IPS-NIHi11 (cell line): ENCODE measurements at regions not wholly inside any gene's neighbourhood (a gene's known extent, or its start where the extent isn't known, plus 50 kb on each side); places are given as distances from the start of the nearest gene placed in this dataset.

Source experiments
- DNase-seq: peaks from one replicate; pipeline ENCODE4 v3.0.0; 2012; ENCODE audit warnings: mixed read lengths, low spot score

DNA sequence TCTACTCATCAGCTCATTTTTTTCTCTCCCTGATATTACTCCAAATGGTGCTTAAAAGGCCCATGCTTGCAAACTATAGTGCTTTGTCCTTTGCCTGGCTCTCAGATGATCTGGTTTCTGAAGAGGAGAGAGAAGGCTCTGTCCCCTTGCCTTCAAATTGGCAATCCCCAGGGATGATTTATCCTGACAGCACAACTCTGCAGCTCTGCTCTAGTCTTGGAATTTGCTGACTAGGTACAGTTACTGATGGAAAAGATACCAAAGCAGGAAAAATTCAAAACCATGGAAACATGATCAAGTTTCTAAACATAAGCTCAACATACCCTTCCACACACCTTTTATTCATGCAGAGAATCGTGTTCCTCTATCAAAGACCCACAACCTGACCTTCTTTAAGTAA lies 106.7 kb upstream of the CADPS start:
- DNase-seq, result no peak

DNA sequence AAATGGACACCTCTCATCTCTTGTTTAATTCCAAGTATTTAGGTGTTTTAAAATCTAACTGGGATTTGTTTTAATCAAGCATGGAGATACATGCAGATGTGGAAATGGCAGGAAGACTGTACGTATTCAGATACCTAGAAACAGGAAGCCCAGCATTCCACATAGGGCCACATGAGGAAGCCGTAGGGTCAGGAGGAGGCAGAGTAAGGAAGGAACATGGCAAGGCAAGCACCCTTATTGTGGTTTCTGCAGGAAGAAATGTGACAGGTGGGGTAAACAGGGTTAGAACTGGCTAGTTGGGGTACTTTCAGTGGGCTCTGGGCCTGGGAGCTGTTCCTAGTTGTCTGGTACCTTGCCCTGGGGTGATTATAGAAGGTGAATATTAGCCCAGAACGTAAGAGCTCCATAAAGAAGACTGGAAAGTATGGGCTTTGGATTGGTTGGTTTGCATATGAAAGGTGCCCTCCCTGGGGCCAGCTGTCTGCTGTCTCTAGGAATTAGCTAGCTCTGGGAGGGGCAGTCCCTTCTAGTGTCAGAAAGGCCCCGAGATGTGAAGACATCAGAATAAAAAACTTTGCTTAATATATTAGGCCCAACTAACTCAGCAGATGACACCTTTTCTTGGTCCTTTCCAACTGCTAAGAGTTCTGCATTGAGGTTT lies 107.7 kb upstream of the CADPS start:
- no peak for DNase-seq

DNA sequence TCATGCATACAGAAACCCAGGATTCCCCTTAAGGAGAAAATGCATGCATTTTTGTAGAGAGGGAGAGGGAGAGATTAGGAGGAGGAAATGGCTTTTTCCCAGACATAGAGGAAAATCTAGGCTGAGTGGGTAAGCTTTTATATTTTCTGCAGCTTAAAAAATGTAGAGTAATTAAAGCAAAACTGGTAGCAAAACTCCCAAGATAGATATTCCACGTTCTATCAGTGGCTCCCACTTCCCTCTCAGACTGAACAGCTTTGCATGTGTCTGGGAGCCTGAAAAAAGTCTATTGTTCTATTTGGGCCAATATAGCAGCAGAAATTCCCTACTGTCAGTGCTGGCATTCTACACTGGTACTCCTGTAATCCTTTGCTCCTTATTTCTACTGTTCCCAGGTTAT lies 110.8 kb upstream of the CADPS start:
- DNase-seq, result no peak

DNA sequence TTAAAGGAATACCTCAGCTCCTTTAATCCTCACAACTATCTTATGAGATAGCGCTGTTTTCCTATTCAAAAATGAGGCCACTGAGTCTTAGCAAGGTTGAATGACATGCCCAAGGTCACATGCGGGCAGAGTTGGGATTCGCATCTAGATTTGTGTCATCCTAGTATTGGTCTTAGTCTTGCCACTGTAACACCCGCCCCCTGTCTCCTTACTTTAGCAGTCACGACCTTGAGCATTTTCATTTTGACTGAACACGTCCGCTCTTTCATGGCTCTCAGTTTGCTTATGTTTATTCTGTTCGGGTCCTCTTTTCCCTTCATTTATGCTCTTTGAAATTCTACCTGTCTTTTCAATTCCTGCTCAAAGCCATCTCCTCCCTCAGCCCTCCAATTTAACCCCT lies 112.5 kb upstream of the CADPS start:
- no peak for DNase-seq

DNA sequence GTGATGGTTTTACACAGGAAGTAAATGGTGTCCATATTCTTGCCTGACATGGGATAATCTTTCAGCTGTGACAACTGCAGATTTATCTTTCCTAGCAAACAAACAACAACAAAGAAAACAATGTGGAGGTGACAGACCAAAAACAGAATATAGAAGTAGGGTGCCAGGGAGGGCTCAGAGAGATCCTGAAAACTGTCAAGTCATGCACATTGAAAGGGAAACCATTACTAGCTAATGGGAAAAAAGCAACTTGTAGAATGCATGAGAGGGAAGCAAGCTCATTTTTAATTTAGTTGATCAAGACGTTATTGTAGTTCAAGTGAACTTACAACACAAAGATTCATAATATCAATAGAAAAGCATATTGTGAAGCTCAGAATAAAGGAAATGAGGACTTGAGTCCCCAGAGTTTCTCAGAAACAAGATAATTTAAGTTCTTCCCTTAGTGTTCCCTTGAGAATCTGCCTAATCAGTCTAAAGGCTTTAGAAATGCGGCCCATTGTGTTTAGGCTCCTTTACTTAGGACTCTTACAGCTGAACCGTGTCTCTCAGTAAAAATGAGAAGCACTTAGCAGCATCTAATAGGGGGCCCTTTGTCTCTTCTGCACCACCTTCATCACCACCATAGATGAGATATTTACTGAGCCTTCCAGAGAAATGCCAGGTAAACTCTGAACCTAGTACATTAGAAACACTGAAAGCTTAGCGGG lies 115.6 kb upstream of the CADPS start:
- no peak for DNase-seq

DNA sequence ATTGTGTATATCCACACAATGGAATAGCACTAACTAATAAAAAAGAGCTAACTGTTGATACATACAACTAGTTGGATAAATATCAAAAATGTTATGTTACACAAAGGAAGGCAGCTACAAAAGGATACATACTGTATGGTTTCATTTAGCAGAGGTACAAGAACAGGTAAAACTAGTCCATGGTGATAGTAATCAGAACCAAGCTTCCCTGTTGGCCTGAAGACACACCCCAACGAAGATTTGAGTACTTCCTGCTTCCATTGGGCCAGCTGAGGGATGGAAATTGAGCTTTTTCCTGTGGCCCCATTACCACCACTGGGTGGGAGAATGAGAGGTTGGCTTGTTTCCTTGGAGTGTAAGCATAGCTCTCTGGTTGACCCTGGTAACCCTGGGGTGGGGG lies 117.3 kb upstream of the CADPS start:
- no peak for DNase-seq

DNA sequence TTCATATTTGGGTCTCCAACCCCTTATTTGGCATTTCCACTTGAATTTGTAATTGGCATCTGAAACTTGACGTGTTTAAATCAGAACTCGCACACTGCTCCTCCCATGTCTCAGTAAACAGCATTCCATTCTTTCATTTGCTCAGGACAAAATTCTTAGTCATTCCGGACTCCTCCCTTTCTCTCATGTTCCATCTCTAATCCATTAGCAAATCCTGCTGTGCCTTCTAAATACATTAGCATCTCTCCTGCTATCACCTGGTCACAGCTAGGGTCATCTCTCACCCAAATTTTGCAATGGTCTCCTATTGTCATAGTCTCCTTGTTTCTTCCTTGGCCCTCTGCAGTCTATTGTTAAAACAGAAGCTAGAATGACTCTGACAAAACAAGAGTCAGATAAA lies 119.9 kb upstream of the CADPS start:
- DNase-seq, result peak; percentile 8

DNA sequence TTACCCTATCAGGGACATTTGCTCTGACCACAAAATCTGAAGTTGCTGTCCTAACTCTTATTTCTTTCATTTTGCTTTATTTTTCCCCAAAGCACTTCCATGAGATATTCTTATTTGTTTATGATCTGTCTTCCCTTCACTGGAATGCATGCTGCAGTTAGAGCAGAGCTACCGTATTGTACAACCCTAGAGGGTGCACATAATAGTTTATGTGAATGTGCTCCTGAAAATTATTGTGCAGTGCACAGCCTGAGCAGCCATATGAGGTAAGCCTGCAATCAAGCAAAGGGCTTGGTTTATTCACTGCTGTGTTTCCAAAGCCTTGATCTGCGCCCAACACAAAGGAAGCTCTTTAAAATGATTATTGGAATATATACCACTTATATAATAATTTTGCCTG lies 120.3 kb upstream of the CADPS start:
- no peak for DNase-seq

DNA sequence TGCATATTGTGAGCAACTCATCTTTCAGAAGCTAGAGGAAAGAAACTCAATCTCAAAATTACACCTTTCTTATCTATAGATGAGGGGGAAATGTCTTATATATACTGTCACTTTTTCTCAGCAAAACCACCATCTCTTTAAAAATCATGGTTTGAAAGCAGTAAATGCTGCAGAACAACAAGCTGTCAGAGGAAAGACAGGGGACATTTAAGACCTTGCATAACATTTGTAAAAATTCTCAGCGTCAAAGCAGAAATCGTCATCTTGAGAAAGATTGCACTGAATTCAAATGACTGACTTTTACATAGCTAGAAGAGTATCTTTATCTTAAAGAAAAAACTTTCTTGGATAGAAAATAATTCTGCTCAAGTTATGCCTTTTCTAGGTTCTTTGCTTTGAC lies 122.2 kb upstream of the CADPS start:
- DNase-seq, result no peak

DNA sequence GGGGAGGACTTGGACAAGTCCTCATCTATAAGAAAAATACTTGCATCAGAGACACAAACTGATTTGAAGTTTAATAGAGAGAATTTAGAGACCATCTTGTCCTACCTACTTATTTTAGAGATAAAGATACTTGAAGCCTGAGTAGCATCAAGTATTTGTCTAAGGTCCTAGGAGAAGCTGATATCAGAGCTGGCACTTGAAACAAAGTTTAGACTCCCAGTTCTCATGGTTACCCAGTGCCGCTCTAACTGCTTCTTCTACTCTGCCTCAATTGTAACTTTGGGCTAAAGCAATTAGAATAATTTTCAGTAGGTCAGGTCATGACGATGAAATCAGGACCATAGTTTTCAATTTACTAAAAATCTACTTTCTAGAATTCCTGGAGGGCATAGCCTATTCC lies 123.9 kb upstream of the CADPS start:
- no peak for DNase-seq

DNA sequence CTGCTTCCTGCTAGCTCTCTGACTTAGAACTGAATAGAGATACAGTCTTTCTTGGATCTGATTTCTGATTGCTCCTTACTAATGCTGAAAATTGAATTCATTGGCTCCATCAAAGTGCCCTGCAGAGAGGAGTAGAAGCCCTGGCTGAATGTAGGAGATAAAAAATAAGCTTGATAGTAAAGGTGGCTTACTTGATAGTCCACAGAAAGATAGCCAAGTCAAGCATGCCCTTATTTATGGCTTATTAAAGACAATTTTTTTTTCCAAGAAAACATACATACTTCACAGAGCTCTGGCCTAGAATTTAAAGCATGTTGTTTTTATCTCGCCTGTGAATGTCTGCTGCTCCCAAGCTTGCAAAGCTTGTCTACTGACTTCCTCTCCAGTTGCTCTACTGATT lies 124.6 kb upstream of the CADPS start:
- DNase-seq, result no peak

DNA sequence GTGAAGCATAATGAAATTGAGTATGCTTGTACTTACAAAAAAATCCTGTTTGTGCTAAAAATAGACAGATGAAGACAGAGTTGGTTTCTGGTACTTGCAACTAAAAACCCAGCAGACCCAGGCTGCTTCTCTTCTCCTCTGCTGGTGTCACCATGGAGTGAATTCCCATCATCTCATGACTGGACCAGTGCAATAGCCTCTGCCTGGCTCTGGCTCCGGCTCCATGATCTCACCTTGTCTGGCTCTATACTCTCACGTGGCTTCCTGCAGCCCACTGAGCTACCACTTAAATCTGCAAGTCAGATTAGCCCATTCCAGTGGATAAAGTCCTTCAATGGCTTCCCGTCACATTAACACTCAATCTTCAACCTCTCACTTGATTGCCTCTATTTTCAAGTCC lies 129.2 kb upstream of the CADPS start:
- no peak for DNase-seq

DNA sequence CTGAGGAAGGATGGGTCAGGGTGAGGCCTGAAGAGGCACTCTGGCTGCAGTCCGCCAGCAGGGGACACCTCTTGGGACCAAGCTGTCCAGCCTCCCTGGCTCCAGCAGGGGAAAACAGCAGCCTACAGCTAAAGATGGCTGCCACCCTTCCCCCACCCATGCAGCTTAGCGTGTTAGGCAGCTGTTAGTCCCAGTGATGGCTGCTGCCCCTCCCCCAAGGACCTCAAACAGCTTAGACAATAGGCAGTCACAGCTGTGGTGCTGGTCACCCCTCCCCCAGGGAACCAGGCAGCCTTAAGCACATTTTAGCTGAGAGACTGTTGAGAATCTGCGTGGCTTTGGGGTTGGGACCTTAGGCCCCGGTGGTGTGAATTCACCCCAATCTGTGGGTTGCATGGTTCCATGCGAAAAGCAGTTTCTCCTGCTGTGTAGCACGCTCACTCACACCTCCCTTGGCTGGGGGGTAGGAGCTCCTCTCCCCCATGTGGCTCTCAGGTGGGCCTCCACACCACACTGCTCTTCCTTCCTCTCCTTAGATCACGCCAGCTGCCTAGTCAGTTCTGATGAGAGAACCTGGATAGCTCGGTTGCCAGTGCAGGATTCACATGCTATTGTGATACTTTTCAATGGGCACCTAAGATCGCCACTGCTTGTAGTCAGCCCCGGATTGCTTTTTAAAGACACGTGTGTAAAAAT lies 140.5 kb upstream of the CADPS start:
- peak; percentile 69 for DNase-seq

DNA sequence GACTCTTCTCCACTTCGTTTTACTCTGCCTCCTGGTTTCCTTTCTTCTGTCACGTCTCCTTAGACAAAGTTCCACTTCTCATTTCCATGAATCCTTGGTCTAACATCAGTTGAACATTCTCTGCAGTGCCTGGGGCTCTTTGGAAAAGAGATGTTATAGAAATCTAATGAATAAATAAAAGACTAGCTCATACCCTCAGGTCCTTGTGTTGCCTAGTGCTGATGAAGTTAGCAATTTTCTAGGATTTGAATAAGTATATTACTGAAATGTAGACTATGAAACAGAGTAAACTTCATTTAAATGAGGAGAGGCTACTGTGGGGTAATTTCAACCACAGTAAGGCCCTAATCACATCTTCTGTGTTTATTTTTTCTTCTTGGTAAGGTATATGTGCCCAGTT lies 146.9 kb upstream of the CADPS start:
- DNase-seq, result no peak

DNA sequence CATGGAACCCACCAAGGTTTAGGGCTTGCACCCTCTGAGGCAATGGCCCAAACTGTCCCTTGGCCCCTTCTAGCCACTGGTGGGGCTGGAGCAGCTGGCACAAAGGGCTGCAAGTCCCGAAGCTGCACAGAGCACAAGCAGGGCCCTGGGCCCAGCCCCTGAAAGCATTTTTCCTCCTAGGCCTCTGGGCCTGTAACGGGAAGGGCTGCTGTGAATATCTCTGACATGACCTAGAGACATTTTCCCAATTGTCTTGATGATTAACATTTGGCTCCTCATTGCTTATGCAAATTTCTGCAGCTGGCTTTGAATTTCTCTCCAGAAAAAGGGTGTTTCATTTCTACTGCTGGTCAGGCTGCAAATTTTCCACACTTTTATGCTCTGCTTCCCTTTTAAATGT lies 151.5 kb upstream of the CADPS start:
- no peak for DNase-seq

DNA sequence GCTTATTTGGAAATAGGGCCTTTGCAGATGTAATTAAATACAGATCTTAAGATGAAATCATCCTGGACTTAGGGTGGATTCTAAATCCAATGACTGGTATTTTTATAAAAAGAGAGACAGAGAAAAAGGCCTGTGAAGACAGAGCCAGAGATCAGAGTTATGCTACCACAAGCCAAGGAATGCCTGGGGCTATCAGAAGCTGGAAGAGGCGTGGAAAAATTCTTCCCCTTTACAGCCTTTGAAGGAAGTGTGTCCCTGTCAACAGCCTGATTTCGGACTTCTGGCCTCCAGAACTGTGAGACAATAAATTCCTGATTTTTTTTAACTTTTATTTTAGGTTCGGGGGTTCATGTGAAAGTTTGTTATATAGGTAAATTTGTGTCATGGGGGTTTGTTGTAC lies 154.1 kb upstream of the CADPS start:
- no peak for DNase-seq

DNA sequence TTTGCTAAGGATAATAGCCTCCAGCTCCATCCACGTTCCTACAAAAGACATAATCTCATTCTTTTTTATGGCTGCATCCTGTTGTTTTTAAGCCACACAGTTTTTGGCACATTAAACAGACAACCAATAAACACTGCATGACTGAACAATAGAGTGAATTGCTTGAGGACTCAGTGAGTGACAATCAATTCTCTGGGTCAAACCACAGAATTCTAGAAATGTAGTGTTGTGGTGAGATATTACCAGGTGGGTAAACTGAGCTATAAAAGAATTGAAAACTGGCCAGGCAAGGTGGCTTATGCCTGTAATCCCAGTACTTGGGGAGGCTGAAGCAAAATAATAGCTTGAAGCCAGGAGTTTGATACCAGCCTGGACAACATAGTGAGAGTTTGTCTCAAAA lies 154.7 kb upstream of the CADPS start:
- DNase-seq, result no peak

DNA sequence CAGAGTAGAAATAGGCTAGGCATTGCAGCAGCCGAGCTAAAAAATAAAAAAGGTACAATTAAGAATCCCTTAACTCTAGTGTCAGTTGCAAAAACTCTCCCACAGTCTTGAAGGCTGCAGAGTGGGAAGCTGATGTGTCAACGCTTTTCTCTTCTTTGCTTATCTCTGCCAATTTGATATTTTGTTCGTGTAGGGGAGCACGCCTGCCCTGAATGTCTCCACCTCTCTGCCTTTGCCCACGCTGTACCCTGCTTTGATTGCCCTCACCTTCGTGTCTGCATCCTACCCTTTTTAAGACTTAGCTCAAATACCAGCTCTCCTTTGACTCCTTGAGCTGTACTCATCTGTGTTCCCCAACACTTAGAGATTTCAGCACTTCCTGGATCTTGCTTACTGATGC lies 155.4 kb upstream of the CADPS start:
- no peak for DNase-seq

DNA sequence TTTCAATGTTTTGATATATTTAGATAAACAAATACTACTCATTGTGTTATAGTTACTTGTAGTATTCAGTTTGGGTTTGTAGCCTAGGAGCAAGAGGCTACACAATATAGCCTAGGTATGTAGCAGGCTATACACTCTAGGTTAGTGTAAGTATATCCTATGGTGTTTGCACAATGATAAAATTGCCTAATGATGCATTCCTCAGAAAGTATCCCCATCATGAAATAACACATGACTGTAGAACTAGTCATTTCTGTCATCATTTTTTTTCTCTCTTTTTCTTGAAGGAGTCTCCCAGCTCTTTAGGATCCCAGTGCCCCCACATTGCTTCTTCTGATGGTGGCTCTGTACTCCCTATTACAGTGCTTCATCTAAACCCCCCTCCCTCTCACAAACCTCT lies 157.7 kb upstream of the CADPS start:
- no peak for DNase-seq

DNA sequence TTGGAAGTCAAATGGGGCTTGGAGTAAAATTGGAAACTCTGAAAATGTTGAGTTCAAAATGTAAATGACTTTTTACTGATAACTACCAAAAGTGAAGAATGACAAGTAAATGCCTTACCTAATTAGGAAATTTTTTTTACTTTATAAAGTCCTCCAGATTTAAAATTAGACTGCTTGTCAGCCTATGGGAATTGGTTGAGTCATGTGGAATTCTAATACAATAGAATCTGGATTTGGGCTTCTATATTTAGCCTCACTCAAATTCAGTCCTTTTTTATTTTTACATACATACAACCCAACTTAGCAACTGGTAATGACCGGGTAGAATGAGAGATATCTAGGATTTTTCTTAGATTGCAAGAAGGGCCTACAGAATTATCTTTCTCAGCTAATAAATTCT lies 158.9 kb upstream of the CADPS start:
- no peak for DNase-seq

DNA sequence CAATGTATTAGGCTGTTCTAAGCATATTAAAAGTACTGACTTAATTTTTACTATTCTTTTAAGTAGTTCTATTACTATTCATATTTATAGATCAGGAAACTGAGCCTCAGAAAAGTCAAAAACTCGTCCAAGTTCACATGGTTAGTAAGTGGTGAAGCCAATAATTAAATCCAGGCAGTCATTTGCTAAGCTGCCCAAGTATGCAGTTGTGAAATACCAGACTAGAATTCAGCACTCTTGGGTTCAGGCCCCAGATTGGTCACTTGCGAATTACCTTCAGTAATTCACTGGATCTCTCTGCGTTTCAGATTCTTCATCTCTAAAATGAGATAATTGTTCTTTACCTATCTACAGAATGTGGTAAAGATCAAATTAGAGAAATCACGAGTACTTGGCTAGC lies 161.9 kb upstream of the CADPS start:
- DNase-seq, result no peak

DNA sequence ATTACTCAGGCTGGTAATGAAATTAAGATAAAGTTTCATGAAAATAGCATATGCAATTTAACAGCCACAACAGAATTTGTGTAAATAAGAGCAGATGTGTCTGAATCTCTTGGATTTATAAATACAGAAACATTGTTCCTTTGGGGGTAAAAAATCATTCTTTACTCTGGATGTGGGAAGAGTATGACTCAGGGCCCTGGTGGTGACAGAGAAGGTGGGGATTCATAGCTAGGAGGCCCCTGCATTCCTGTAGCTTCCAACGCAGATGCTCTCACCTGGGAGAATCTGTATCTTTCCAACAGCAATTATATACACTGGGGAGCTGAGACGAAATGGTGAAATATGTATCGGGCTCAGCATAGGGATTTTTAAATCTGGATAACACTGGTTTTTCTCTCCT lies 167.6 kb upstream of the CADPS start:
- DNase-seq, result no peak

DNA sequence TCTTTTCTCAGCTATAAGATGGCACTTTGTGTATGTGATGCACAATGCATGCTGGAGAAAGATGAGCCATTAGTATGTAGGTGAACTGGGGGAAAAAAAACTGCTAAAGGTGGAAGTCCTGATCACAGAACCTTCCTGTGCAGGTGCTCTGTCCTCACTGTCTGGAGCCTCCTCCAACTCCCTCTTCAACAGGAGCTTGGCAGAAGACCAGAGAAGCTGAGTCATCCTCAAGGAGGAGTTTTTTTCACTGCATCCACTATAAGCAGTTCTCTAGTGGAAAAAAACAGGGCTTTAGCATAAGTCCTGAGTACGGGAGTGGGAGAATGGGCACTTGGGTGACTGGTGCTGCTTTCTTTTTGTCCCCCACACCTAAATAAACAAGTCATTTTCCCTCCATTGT lies 168.4 kb upstream of the CADPS start:
- DNase-seq, result no peak

DNA sequence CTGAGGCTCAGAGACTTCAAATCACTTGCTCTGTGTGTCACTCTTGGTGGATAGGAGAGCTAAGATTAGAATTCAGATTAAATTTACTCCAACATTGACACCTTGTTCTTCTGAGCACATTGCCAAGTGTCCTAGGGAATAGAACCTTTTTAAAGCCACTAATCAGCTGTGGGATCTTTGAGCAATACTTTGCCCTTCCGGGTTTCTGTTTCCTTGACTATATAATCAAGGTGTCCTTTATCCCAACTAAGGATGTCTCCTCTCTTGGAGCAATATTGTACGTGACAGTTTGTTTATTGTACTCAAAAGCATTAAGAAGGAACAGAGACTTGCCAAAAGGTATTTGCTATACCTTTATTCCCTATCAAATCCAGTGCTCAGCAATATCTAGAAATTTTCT lies 170.9 kb upstream of the CADPS start:
- DNase-seq, result no peak
